GM11168 (cell line): ENCODE measurements at regions not wholly inside any gene's neighbourhood (a gene's known extent, or its start where the extent isn't known, plus 50 kb on each side); places are given as distances from the start of the nearest gene placed in this dataset.
"Not testable (repeated sequence)": the region's sequence is repeated elsewhere in the genome, so short reads cannot be mapped to it uniquely, and the experiment has no call there.

Experiments used
- in situ Hi-C: fragments of 300-500 bp; cut with MboI; formaldehyde crosslinking; loops from one replicate; pipeline ENCODE4 v1.12.0; 2022; ENCODE audit warnings: low sequenced_read_pairs; ENCODE audit not compliant: unreplicated experiment

DNA sequence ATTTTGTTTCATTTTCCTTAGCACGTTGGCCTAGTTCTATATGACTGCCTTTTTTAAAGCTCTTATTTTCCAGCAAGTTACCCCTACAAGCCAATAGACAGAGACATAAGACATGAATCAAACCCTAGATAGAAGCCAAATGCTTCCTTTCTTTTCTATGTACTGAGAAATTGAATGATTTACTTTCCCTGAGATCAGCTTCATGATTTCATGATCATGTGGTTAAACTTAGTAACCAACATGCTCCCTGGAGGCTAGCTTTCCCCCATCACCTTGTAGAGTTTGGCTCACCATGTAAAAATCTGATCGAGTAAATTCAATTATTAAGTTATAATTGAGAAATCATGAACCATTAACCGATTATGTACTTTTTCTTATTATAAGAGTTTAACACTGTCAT, 148.1 kb upstream of the LRIG3 start:
- in situ Hi-C loops: no loop called here

DNA sequence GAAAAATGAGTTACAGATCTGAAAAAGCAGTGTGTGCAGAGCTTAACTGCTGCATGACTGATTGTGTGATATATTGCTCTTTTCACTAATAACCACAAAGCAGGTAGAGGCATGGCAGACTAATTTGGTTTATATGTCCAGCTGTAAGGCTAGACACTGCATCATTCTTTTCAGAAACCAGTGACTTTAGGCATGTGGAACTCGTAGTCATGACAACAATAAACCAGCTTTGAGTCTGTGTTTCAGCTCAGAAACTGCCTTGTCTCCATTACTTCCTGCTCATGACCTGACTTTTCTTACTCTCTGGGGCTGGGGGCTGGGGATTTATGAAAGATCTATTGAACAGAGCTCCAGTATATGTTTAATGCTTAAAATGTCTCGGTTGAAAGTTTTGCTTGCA, 146.8 kb upstream of the LRIG3 start:
- in situ Hi-C loops: no loop called here

DNA sequence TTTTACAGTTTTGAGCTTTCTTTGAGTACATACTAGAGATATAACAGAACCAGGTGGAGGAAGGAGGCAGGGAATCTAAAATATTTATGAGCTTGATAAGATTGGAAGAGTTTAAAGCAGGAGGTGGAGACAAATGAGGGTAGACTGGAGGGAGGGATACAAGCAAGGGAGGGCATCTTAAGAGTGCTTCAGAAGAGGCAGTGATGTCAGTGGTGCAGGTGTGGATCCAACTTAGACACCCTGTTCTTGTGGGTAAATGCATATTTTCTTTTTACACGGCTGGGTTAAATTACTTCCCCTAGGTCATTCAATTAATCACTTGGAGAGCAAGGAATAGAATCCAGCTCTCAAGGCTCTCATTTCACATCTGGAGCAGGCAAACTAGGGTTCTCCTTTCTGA, 146.1 kb upstream of the LRIG3 start:
- in situ Hi-C loops: no loop called here

DNA sequence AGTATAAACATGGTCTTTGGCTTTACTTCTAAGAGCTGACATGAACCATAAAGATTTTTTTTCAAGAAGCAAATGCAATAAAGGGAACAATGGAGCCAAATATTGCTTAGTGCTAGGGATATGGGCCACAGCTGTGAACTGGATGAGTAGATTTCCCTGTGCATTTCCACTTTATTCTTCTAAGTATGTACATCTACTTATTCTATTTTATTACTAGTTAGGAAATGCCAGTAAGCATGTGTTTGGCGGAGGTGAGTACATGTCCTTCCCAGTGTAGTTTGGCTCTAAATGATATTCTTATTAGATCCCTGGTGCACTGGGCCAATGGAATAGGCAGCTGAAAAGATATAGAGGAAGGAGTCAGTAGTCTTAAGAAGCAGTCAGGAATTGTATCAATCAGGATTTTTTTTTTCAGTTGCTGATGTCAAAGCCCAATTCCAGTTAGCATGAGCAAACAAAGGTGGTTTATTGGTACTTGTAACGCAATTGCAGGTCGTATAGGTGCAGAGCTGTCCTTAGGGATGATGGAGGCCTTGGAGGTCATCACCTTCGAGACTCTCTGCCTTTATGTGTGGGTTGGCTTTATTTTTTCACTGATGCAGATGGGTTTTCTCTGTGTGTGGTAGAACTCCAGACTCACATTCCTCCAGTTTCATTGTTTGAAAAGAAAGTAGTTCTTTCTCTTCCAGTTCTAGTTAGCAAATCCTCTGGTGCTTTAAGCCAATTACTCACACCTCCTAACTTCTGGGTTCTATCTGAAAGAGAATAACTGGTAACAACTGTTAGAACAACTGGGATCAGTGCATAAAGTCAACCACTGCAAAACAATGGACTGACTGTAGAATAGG, 139.0 kb upstream of the LRIG3 start:
- in situ Hi-C loops: no loop called here

DNA sequence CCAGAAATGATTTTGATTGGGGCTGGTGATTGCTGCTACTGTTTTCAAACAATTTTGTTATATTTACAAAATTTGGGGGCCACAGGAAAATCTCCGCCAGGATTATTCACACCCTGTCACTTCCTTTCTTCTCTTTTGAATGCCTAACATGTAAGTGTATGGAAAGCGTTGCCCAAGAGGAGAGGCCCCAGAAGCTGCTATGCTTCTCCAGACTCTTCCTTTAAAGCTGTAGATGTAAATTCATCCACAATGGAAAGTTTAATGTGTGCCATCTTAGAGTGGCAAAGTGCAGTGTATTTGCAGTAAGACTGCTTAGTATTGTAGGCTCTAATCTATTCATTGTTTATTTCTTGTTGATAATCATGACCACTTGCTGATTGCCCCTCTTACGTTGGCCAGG, 136.7 kb upstream of the LRIG3 start:
- in situ Hi-C loops: no loop called here

DNA sequence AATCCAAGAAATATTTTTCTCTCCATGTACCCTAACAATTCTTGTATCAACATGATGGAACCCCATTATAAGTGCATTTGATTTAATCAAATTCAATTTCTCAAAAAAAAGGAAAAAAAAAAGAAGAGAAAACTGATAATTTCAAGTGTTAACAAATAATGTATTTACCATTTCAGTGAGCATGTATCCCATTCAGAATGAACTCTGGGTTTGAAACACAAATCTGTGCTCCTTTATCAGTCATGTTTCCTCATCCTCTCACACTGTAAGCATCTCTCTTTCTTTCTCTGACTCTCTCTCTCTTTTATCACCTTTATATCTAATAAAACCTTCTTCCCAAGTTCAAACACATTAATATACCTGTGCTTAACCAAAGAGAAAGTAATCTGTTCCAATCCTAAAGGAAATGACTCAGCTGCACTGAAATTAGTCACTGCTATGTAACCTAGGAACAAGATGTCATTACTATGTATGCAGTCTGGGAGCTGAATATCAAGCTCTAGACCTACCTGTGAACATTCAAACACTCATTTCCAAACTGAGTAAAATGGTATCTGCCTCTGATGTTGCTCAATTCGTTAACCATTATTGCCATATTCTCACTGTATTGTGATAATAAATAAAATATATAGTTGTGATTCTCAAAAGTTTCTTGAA, 135.0 kb upstream of the LRIG3 start:
- in situ Hi-C loops: no loop called here

DNA sequence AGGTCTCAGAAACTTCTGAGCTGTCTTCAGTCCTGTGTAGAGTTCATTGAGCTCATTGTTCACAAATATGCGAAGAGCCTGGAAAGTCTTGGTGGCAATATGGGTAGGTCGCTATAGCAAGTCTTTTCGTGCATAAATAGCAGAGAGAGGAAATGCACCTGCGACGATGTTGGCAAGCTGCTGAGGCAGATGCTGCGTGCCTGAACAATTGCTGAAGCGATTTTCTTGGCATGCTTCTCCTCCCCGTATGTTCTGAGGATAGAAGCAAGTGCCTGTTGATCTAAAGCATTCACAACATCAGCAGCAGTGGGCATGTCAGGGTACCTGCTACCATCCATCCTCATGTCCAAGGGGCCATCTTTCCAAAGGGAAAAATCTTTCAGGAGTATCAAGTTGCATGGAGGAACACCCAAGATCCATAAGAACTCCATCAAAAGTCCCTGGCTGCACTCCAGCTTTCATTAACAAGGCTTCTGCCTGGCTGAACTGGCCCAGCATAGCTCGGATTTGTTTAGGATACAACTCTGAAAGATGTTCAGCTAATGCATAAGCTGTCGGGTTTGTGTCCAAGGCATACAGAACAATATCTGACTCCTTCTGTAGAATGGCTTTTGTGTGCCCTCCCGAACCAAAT, 133.1 kb upstream of the LRIG3 start:
- in situ Hi-C loops: not testable (repeated sequence)

DNA sequence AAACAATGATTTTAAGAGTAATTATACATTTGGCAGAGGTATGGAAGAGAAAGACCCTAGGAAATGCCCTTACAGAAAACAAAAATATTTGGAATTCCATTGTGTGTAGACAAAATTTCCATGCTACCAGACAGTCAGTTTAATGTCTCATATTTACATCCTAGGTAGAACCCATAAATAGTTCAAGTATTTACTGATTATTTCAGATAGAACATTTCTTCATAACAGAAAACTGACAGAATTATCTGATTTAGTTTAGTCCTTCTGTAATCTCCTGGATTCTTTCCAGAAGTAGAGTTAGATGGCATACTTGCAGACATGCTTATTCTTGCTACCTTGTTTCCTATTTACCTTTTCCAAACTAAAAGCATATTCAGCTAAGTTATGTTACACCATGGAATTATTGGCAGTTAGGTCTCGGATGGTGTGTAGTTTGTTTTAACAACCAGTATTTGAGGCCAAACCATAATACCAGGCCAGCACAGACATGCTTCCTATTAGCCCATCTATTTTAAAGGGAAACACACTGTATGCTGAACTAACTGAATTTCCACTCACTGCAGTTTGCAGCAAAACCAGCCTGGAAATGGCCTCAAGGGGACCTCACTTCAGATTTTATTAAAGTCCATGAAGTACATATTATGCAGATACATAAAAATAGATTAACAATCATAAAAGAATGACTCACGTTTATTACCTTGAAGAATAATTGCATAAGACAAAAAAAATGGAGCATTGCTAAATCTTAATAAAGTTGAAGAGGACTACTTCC, 126.6 kb upstream of the LRIG3 start:
- in situ Hi-C loops: no loop called here

DNA sequence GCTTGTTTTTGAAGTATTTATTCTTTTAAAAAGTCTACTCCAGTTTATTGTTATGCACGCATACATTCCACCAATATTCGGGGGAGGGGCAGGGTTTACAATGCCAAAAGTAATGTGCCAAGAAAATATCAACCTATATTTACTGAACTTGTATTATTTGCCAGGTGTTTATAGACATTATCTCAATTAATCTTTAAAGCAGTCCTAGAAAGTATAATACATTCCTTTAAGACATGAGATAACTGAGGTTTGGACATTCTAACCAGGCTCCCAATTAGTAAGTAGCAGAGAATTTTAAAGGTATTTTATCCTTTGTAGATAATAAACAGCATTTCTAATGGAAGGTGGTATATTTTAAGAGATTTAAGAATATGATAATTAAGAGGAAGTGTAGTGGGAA, 124.5 kb upstream of the LRIG3 start:
- in situ Hi-C loops: no loop called here

DNA sequence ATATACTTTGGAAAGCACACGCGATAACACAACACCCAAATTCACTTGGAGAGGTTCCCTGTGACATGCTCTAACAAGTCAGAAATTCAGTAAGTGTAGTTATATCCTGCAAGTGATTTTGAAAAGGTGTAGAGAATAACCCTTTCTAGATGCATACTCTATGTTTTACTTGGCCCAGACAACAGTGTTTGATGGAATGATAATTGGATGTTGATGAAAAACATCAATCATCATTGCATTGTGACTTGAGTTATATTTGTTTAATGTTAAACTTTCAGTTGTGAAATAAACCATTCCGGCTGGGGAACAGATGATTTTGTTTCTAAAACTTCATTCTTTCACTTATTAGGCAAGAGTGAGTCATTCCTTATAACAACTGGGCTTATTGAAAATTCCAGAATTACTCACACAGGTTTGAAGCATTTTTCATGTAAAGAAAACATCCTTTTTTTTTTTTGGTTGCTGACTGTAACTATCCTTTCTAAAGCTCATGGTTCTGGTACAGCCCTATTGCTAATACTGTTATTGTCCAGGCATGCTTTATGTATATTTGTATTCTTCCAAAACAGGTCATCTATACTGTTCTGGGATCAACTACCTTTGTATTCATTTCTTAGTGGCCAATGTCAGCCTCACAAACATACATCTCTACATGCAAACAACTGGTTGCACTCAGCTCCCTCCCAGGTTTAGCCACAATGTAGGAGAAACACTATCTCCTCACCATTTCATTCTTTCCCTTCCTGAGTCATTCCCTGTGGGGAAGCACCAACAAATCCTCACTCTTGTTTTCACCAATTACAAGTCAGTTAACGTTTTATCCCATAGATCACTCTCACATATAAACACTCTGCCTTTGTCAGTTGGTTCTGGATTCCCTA, 121.2 kb upstream of the LRIG3 start:
- in situ Hi-C loops: no loop called here

DNA sequence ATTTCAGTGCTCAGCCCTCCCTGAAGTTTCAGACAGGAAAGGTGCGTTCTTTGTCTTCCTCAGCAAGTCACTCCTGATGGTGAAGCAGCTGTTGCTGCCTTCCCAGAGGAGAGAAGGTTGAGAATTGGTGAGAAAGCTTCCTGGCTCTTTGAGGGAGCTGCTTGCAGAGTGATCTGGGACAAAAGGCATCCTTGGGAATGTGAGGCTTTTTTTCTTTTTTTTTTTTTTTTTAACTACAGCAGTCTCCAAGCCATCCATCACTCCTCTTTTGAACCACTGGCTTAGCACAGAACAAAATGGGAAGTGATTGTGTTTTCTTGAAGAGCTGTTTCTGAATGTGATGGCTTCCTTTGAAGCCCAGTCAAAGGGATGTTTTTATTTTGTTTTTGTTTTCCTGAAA, 120.4 kb upstream of the LRIG3 start:
- in situ Hi-C loops: no loop called here

DNA sequence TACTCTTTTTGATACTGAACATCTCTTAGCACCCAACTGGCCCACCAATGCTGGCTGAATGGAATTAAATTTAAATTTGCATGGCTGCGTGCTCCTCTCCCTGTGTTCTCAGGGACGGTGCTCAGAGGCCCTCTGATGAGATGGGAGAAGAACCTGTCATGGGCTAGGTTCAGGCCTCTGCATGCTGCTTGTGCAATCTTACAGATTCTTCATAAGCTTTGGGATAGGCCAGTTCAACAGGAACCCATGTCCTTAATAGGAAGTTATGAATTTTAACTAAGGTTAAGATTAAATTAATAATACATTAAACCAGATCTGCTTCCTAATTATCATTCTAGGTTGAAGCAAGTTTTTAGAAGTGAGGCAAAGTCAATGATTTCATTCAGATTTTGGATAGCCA, 119.7 kb upstream of the LRIG3 start:
- in situ Hi-C loops: no loop called here

DNA sequence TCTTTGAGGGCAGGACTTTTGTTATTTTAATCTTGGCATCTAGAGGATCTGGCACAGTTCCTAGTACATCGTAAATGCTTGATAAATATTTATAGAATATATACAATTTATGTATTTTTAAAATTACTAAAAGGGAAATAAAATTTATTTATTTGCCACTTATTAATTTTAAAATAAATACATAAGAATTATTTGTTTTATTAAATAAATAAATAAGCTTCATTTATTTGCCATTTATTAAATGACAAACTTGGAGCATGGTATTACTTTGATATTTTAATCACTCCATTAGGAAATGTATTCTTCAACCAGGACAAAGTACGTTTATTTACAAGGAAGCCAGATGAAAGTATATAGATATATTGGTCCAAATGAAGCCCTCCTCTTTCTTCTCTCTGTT, 118.7 kb upstream of the LRIG3 start:
- in situ Hi-C loops: no loop called here

DNA sequence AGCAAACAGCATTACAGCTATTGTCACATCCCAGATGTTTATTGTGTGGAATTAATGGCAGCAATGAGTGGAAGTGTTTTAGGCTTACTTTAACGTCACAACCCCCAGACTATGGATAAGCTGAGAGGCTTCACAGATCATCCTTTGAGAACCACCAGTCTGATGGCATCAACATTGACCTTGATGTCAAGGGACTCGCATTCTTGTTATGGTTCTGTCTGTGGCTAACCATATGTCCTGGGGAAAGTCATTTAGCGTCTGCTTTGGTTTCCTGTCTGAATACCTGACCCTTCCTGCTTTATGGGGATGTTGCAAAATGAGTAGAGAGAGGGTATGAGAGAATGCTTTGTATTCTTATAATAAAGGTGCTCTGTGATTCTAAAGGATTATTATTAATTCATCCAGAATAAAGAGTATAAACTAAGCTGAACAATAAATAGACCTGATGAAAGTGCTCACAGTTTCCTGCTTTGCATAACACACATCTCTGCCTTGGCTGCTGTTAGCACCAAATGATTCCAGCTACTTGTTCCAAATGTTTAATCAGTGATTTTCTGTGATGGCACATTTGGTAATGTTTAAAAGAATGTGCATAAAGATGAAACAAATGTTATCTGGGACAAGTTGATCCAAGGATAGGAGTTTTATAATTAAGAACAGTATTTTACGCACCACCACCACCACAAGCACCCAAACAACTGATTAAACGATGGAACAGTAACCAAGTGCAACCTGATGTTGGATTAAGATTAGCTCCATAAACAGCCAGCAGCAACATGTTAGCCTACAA, 116.9 kb upstream of the LRIG3 start:
- in situ Hi-C loops: no loop called here

DNA sequence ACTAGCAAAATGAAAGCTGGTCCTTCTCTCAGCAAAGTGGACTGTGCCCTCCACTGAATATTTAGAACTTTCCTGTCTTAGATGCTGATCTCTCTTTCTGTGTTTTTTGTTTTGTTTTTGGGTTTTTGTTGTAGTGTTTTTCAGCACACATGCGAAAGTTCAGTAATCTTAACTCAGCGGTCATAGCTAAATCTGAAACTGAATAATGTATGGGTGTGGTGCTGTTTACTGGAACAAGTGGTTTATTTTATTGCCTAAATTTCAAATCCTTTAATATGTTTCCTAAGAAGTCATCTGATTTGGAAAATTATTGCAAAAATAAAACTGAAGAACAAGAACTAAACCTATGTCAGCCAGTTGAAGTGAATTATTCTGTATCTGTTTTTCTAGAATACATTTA, 116.0 kb upstream of the LRIG3 start:
- in situ Hi-C loops: no loop called here

DNA sequence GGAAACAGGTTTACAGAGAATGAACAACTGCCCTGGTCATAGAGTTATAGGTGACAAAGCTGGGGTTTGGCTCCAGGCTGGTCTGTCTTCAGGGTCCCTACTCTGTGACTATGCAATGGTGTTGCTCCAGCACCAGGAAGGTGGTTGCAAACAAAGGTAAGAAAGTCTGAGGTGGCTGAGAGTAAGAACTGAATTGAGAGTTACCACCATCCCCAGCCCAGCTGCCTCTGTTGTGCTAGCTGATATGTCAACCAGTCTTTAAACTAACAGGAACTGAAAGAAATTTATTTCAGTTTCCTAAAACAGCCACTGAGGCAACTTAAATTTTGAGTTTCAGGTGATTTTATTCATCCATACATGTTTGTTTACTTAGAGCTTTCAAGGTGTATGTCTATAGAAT, 111.0 kb upstream of the LRIG3 start:
- in situ Hi-C loops: no loop called here

DNA sequence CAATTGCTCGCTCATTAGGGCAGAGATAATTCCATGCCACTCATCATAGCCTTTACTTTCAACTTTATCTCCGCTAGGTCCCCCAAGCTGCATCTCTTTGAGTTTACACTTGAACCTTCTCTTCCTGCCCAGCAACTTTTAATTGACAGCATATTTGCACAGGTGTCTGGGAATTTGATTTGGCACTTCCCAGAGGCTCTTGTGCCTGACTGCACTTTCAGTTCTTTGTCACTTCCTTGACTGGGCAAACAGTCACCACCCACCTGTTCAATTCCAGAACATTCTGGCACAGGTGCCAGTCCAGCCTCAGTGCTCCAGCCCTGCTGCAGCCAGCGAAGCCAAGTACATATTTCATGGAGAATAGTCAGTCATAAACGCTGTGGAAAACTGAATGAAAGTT, 110.1 kb upstream of the LRIG3 start:
- in situ Hi-C loops: no loop called here

DNA sequence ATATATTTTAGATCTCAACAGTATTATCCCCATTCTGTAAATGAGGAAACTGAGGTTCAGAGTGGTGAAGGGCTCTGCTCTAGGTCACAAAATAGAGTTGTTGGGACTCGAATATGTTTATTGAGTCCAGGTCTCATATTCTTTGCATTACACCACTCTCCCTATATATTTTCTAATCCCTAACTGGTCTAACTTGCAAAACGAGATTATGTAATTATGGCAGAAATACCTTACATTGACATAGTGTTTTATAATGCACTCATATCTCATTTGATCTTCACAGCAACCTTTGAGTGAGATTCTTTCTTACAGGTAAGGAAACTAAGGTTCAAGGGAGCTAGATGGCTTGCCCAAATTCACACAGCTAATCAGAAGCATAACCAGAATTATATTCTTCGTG, 106.9 kb upstream of the LRIG3 start:
- in situ Hi-C loops: no loop called here

DNA sequence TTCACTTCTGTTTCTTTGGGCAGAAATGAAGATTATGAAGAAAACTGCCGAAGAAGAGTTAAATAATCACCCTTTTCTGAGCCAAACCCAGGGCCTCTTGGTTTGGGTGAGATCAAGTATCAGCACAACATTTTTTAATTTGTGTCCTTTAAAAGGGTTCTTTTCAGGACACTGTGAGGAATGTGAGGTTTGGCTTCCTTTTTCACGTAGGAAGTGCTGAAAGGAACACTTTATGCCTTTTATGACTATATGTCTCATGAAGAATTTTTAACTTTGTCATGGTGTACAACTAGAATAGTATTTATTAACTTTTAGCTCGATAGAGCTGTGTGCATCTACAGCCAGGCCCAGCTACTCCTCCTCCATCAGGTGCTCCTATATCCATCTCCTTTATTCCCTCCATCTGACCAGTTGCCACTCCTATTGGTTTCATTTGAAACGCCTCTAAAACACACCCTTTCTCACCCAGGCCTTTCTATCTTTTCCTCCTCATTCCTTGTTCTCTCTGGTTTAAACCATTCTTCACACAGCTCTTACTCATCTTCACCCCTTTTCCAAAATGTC, 103.6 kb upstream of the LRIG3 start:
- in situ Hi-C loops: no loop called here
